PC-3 (cell line): ENCODE measurements at regions not wholly inside any gene's neighbourhood (a gene's known extent, or its start where the extent isn't known, plus 50 kb on each side); places are given as distances from the start of the nearest gene placed in this dataset.

Source experiments
- ATAC-seq: fragments of 200-7000 bp; cut with Tn5 transposase; 2 replicates; pipeline ENCODE4 v1.9.1; 2020; ENCODE audit warnings: mild to moderate bottlenecking, moderate library complexity
- BruUV-seq: library from RNA; stranded (reverse); fragments of 400-500 nt; replicated peaks from 2 replicates; lab custom pipeline; 2021; lab: Mats Ljungman, UMichigan
- CTCF ChIA-PET: fragments of 300-600 bp; sonication (Branson Sonifier 250); formaldehyde crosslinking; loops from one replicate; lab custom pipeline; 2022; ENCODE audit warnings: antibody characterized with exemption; lab: Charles Lee
- POLR2A ChIA-PET: fragments of 300-600 bp; sonication (Branson Sonifier 250); formaldehyde crosslinking; loops from one replicate; lab custom pipeline; 2022; ENCODE audit warnings: antibody characterized with exemption; ENCODE audit not compliant: unreplicated experiment; lab: Charles Lee
- DNase-seq: peaks from one replicate; pipeline ENCODE4 v3.0.0-alpha.2; 2015
- H2AFZ ChIP-seq: fragments of 300-600 bp; sonication (generic); 2 replicates; pipeline ENCODE4 v1.6.0; 2016; ENCODE audit warnings: antibody characterized with exemption, low read length
- H3F3A ChIP-seq: fragments of 300-600 bp; sonication (generic); one replicate; pipeline ENCODE4 v1.6.0; 2017; ENCODE audit warnings: antibody characterized with exemption, low read length, control low read depth, mild to moderate bottlenecking; ENCODE audit not compliant: unreplicated experiment
- H3K27ac ChIP-seq: fragments of 300-600 bp; sonication (generic); 2 replicates; pipeline ENCODE4 v1.5.1; 2016; ENCODE audit warnings: mild to moderate bottlenecking, low read length
- H3K27me3 ChIP-seq: fragments of 300-600 bp; sonication (generic); 2 replicates; pipeline ENCODE4 v1.6.1; 2016; ENCODE audit warnings: low read length, mixed read lengths
- H3K36me3 ChIP-seq: fragments of 300-600 bp; sonication (generic); 2 replicates; pipeline ENCODE4 v1.6.1; 2016; ENCODE audit warnings: low read depth, mixed run types, low read length, mixed read lengths
- H3K4me1 ChIP-seq: fragments of 300-600 bp; sonication (generic); 2 replicates; pipeline ENCODE4 v1.5.1; 2016; ENCODE audit warnings: low read length; ENCODE audit not compliant: insufficient read depth
- H3K4me2 ChIP-seq: fragments of 300-600 bp; sonication (generic); 2 replicates; pipeline ENCODE4 v1.6.0; 2016; ENCODE audit warnings: low read length
- H3K4me3 ChIP-seq: fragments of 300-600 bp; sonication (generic); 2 replicates; pipeline ENCODE4 v1.5.1; 2016; ENCODE audit warnings: mild to moderate bottlenecking, low read length, mixed read lengths
- H3K79me2 ChIP-seq: fragments of 300-600 bp; sonication (generic); 2 replicates; pipeline ENCODE4 v1.6.1; 2017; ENCODE audit warnings: low read length, mixed read lengths
- H3K9ac ChIP-seq: fragments of 300-600 bp; sonication (generic); 2 replicates; pipeline ENCODE4 v1.6.0; 2016; ENCODE audit warnings: mild to moderate bottlenecking, low read length
- H3K9me2 ChIP-seq: fragments of 300-600 bp; sonication (generic); replicated peaks from 2 replicates; pipeline ENCODE4 v1.6.1; 2016; ENCODE audit warnings: mixed run types, low read length, mixed read lengths
- H3K9me3 ChIP-seq: fragments of 300-600 bp; sonication (generic); 2 replicates; pipeline ENCODE4 v1.6.1; 2016; ENCODE audit warnings: low read length, mixed read lengths
- H4K20me1 ChIP-seq: fragments of 300-600 bp; sonication (generic); 2 replicates; pipeline ENCODE4 v1.6.1; 2016; ENCODE audit warnings: low read length, mixed read lengths
- EZH2 ChIP-seq: fragments of 300-600 bp; sonication (generic); IDR thresholded peaks from one replicate; pipeline ENCODE4 v1.6.1; 2017; ENCODE audit warnings: antibody characterized with exemption, mild to moderate bottlenecking, low read length; ENCODE audit not compliant: unreplicated experiment
- EZH2phosphoT487 ChIP-seq: fragments of 300-600 bp; sonication (generic); IDR thresholded peaks from 2 replicates; pipeline ENCODE4 v1.6.1; 2018; ENCODE audit warnings: mild to moderate bottlenecking, antibody characterized with exemption, low read length, borderline replicate concordance
- intact Hi-C: fragments of 100-400 bp; cut with micrococcal nuclease; formaldehyde crosslinking; loops from 2 replicates; pipeline ENCODE4 v1.9.0; 2023
- TF ChIP-seq, protein P1 (sequence below): fragments of 300-600 bp; sonication (generic); conservative IDR thresholded peaks from 2 replicates; pipeline ENCODE4 v1.5.1; 2017; ENCODE audit warnings: antibody characterized with exemption, low read depth, mild to moderate bottlenecking, low read length

DNA sequence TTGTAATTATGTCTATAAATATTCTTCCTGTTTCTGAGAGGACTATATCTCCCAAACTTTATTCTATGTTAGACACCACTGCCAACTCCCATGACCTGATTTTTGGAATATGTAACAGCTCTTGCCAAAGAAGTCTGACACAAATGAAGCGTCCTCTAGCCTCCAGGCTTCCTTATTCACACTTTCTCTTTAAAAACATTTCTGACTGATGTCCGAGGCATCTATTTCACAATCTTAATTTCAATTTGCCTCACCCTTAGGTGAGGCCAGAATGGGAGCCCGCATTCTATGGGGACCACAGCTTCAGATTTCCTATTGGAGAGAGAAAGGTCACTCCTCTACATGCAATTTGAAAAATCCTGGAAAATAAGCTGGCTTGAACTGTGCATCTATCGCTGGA is 873.2 kb downstream of the GATA3 start:
- no peak overlapping the region for H3K9ac ChIP-seq
- no peak for ATAC-seq

DNA sequence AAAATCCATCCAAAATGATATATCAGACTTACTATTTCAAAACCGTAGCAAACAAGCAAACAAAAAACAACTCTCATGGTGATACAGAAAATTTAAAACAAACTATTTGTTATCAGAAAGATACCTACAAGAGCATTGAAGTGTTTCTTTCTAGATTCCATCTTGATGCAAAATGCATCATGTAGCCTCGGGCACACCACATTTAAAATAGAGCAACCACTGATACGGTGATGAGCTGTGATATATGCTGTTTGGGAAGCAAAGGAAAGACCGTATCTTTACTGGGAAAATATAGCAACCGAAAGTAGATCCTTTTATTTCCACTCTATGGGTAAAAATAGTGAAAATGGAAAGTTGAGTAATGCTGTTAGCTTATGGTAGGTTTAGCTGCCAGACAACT is 892.0 kb downstream of the GATA3 start:
- Histone ChIP-seq H2AFZ (no peak overlapping the region), H3K4me1 (no peaks in the 10 kb centered on the region), H3K36me3 (no peaks in the 10 kb centered on the region), H3K27me3 (0 out of 2 replicates have a peak, but pooled peaks cover 26% of the 10 kb centered on the region), H3K79me2 (no peaks in the 10 kb centered on the region), H3K9me3 (no peaks in the 10 kb centered on the region), H3K4me2 (no peak overlapping the region), H3K4me3 (no peak overlapping the region), H4K20me1 (no peaks in the 10 kb centered on the region), H3K27ac (no peak overlapping the region), H3F3A (no peaks in the 10 kb centered on the region), H3K9ac (no peak overlapping the region), H3K9me2 (no peaks in the 10 kb centered on the region)
- DNase-seq (no peak), ATAC-seq (no peak)
- BruUV-seq: no TSS peak
- intact Hi-C loops: no loop called here
- ChIA-PET POLR2A (no interaction called here), CTCF (no interaction called here)
- TF ChIP-seq, protein P1, sequence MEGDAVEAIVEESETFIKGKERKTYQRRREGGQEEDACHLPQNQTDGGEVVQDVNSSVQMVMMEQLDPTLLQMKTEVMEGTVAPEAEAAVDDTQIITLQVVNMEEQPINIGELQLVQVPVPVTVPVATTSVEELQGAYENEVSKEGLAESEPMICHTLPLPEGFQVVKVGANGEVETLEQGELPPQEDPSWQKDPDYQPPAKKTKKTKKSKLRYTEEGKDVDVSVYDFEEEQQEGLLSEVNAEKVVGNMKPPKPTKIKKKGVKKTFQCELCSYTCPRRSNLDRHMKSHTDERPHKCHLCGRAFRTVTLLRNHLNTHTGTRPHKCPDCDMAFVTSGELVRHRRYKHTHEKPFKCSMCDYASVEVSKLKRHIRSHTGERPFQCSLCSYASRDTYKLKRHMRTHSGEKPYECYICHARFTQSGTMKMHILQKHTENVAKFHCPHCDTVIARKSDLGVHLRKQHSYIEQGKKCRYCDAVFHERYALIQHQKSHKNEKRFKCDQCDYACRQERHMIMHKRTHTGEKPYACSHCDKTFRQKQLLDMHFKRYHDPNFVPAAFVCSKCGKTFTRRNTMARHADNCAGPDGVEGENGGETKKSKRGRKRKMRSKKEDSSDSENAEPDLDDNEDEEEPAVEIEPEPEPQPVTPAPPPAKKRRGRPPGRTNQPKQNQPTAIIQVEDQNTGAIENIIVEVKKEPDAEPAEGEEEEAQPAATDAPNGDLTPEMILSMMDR: no peak
- TF ChIP-seq EZH2phosphoT487 (no peak), EZH2 (no peak)

More for the DNA sequence above, 873.2 kb downstream of the GATA3 start:
- no peaks in the 10 kb centered on the region for H3K9me2 ChIP-seq
- no peak overlapping the region for H3K27ac ChIP-seq
- H4K20me1 ChIP-seq: no peaks in the 10 kb centered on the region
- H3K36me3 ChIP-seq: no peaks in the 10 kb centered on the region
- H3K9me3 ChIP-seq: no peaks in the 10 kb centered on the region
- no peak overlapping the region for H2AFZ ChIP-seq
- DNase-seq: no peak
- no peak overlapping the region for H3K4me3 ChIP-seq
- CTCF ChIA-PET: interaction anchor here (0.7 kb wide), 1 partner anchor 301 kb away, joined by 3 read pairs; no protein-coding TSS in a partner anchor
- no peak for TF ChIP-seq EZH2
- TF ChIP-seq, protein P1: no peak
- TF ChIP-seq EZH2phosphoT487: no peak
- no peaks in the 10 kb centered on the region for H3K79me2 ChIP-seq
- intact Hi-C loops: no loop called here
- no TSS peak for BruUV-seq
- POLR2A ChIA-PET: no interaction called here
- H3K27me3 ChIP-seq: peaks cover 7% of the 10 kb centered on the region; the same call in 1 of the 2 replicates
- no peaks in the 10 kb centered on the region for H3K4me1 ChIP-seq
- H3F3A ChIP-seq: no peaks in the 10 kb centered on the region
- H3K4me2 ChIP-seq: no peak overlapping the region

DNA sequence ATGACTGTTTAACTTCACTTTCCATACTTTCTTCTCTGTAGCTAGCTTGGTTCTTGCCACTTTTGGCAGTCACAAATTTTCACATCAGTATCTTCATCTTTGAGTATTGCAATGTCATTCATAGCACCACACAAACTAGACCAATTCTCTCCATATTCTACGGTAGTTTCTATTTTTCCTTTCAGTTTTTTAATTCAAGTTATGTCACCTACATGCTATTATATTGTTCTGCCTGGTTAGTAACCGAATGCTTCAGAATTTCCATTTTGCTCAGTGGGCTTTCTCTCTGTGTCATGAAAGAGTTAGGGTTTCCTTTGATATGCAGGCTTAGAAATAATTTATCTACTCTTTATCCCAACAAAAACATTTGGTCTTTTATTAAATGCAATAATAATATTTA is 896.5 kb downstream of the GATA3 start:
- POLR2A ChIA-PET: interaction anchor here (1.0 kb wide), 1 partner anchor 236 kb away, joined by 4 read pairs; no protein-coding TSS in a partner anchor
- Histone ChIP-seq H3K27ac (no peak overlapping the region), H3K36me3 (no peaks in the 10 kb centered on the region), H3K4me2 (no peak overlapping the region), H3K4me1 (no peaks in the 10 kb centered on the region), H4K20me1 (no peaks in the 10 kb centered on the region), H3K9ac (no peak overlapping the region), H3F3A (no peaks in the 10 kb centered on the region), H3K4me3 (no peak overlapping the region), H3K9me2 (no peaks in the 10 kb centered on the region), H3K27me3 (peaks cover 35% of the 10 kb centered on the region), H2AFZ (no peak overlapping the region), H3K9me3 (no peaks in the 10 kb centered on the region), H3K79me2 (no peaks in the 10 kb centered on the region)
- no TSS peak for BruUV-seq
- ATAC-seq: no peak
- DNase-seq: no peak
- TF ChIP-seq EZH2: no peak
- TF ChIP-seq EZH2phosphoT487: no peak
- TF ChIP-seq, protein P1: no peak
- intact Hi-C loops: no loop called here
- CTCF ChIA-PET: no interaction called here
